ENCODE measurements at regions not wholly inside any gene's neighbourhood (a gene's known extent, or its start where the extent isn't known, plus 50 kb on each side); places are given as distances from the start of the nearest gene placed in this dataset.

DNA sequence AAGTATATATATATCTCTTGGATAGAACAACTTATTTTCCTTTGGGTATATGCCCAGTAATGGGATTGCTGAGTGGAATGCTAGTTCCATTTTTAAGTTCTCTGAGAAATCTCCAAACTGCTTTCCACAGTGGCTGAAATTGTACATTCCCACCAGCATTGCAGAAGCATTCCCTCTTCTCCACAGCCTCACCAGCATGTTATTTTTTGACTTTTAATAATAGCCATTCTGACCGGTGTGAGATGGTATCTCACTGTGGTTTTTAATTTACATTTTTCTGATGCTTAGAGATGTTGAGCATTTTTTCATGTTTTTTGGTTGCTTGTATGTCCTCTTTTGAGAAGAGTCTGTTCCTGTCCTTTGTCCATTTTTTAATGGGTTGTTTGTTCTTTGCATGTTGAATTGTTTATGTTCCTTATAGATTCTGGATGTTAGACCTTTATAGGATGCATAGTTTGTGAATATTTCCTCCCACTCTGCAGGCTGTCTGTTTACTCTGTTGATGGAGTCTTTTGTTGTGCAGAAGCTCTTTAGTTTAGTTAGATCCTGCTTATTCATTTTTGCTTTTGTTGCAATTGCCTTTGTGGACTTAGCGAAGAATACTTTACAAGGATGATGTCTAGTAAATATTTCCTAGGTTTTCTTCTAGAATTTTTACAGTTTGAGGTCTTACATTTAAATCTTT lies 82.7 kb upstream of the NR2F2 start:
- no peak for FAIRE-seq
- in situ Hi-C loops (cut with HindIII; ENCODE audit: extremely low pct_ligation_motif_present, low pct_unique_long_range_greater_than_20kb) = no loop called here
- BruUV-seq (replicated peaks) = no TSS peak

DNA sequence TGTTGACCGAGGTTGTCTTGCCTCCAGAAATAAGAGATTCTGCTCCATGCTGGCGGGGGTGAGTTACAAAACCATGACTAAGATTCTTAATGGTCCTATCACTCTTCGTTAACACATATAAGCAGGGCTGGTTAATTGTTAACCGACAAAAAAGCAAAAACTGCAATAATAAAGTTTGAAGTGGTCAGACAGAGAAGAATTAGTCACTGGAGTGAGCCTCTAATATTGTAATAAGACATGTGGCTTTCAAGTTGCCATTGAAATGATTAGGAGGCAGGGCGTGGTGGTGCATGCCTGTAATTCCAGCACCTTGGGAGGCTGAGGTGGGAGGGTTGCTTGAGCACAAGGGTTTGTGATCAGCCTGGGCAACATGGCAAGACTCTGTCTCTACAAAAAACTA lies 78.4 kb upstream of the NR2F2 start:
- TF ChIP-seq ZNF101 (CRISPR knock-in tag; IDR thresholded peaks at IDR 0.05; ENCODE audit: borderline replicate concordance, low read depth) (no peak), TBX2 (CRISPR knock-in tag; IDR thresholded peaks at IDR 0.05; ENCODE audit: borderline replicate concordance) (no peak), SMAD1 (CRISPR knock-in tag; IDR thresholded peaks at IDR 0.05; ENCODE audit: borderline replicate concordance, low read depth) (no peak), ZNF607 (CRISPR knock-in tag; IDR thresholded peaks at IDR 0.05; ENCODE audit: borderline replicate concordance) (no peak), SMAD9 (CRISPR knock-in tag; IDR thresholded peaks at IDR 0.05) (no peak), FOSL2 (CRISPR knock-in tag; IDR thresholded peaks at IDR 0.05) (no peak), ZC3H13 (CRISPR knock-in tag; IDR thresholded peaks at IDR 0.05) (no peak)
- TF ChIP-seq, protein P1, sequence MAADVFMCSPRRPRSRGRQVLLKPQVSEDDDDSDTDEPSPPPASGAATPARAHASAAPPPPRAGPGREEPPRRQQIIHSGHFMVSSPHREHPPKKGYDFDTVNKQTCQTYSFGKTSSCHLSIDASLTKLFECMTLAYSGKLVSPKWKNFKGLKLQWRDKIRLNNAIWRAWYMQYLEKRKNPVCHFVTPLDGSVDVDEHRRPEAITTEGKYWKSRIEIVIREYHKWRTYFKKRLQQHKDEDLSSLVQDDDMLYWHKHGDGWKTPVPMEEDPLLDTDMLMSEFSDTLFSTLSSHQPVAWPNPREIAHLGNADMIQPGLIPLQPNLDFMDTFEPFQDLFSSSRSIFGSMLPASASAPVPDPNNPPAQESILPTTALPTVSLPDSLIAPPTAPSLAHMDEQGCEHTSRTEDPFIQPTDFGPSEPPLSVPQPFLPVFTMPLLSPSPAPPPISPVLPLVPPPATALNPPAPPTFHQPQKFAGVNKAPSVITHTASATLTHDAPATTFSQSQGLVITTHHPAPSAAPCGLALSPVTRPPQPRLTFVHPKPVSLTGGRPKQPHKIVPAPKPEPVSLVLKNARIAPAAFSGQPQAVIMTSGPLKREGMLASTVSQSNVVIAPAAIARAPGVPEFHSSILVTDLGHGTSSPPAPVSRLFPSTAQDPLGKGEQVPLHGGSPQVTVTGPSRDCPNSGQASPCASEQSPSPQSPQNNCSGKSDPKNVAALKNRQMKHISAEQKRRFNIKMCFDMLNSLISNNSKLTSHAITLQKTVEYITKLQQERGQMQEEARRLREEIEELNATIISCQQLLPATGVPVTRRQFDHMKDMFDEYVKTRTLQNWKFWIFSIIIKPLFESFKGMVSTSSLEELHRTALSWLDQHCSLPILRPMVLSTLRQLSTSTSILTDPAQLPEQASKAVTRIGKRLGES (CRISPR knock-in tag; IDR thresholded peaks at IDR 0.05; ENCODE audit: borderline replicate concordance) = no peak
- H3K4me2 ChIP-seq (ENCODE audit: low read depth, low read length) = no peak overlapping the region
- POLR2A ChIA-PET = no interaction called here
- H3K79me2 ChIP-seq (ENCODE audit: insufficient read depth, low read length) = no peaks in the 10 kb centered on the region
- WGBS (ENCODE audit: low lambda C conversion rate) = 96% methylated on average over 5 of the region's 5 CpGs
- peaks cover 18% of the 10 kb centered on the region for H3K4me1 ChIP-seq (ENCODE audit: insufficient read depth, low read length)
- no peaks in the 10 kb centered on the region; a peak in 1 of 5 replicates for H3K36me3 ChIP-seq (replicated peaks in 1 of 2; ENCODE audit: control insufficient read depth in 1 of 2, insufficient read depth in 2 of 2, low read length in 2 of 2)
- no peak for FAIRE-seq
- H2AFZ ChIP-seq (ENCODE audit: low read length) = no peak overlapping the region
- CTCF ChIA-PET (ENCODE audit: low intra/inter-chr PET ratio, low total read pairs) = no interaction called here
- H4K20me1 ChIP-seq (ENCODE audit: insufficient read depth, low read length) = no peaks in the 10 kb centered on the region
- no peak overlapping the region for H3K27ac ChIP-seq (ENCODE audit: extremely low read length, insufficient read depth, low read length)
- ATAC-seq = no peak
- intact Hi-C loops (cut with micrococcal nuclease; ENCODE audit: unreplicated experiment) (no loop called here), in situ Hi-C loops (cut with HindIII; ENCODE audit: extremely low pct_ligation_motif_present, low pct_unique_long_range_greater_than_20kb) (no loop called here)
- no peak overlapping the region for H3K4me3 ChIP-seq (replicated peaks in 1 of 3; ENCODE audit: insufficient read depth in 1 of 3, low read depth in 2 of 3, low read length in 3 of 3)
- no TSS peak for BruUV-seq (replicated peaks)
- DNase-seq (ENCODE audit: low spot score) = no peak
- no peaks in the 10 kb centered on the region for H3K9me3 ChIP-seq (ENCODE audit: low read length)
- no peak overlapping the region for H3K9ac ChIP-seq (ENCODE audit: insufficient read depth, low read depth, low read length)
- H3K27me3 ChIP-seq (ENCODE audit: control insufficient read depth in 1 of 2, insufficient read depth in 2 of 2, low read length in 2 of 2) = no peaks in the 10 kb centered on the region

More for the DNA sequence above, 82.7 kb upstream of the NR2F2 start:
- Histone ChIP-seq H3K4me1 (ENCODE audit: insufficient read depth, low read length) (no peaks in the 10 kb centered on the region), H3K79me2 (ENCODE audit: insufficient read depth, low read length) (no peaks in the 10 kb centered on the region), H3K9ac (ENCODE audit: insufficient read depth, low read depth, low read length) (no peak overlapping the region), H4K20me1 (ENCODE audit: insufficient read depth, low read length) (no peaks in the 10 kb centered on the region), H3K4me2 (ENCODE audit: low read depth, low read length) (no peak overlapping the region), H3K9me3 (ENCODE audit: low read length) (no peaks in the 10 kb centered on the region), H3K27me3 (ENCODE audit: control insufficient read depth in 1 of 2, insufficient read depth in 2 of 2, low read length in 2 of 2) (no peaks in the 10 kb centered on the region), H3K36me3 (replicated peaks in 1 of 2; ENCODE audit: control insufficient read depth in 1 of 2, insufficient read depth in 2 of 2, low read length in 2 of 2) (no peaks in the 10 kb centered on the region; a peak in 1 of 5 replicates), H3K4me3 (replicated peaks in 1 of 3; ENCODE audit: insufficient read depth in 1 of 3, low read depth in 2 of 3, low read length in 3 of 3) (no peak overlapping the region), H3K27ac (ENCODE audit: extremely low read length, insufficient read depth, low read length) (no peak overlapping the region), H2AFZ (ENCODE audit: low read length) (no peak overlapping the region)
- DNase-seq (ENCODE audit: low spot score) = no peak
- WGBS (ENCODE audit: low lambda C conversion rate) = 100% methylated on average over 2 of the region's 2 CpGs
- intact Hi-C loops (cut with micrococcal nuclease; ENCODE audit: unreplicated experiment) = no loop called here
- ChIA-PET POLR2A (no interaction called here), CTCF (ENCODE audit: low intra/inter-chr PET ratio, low total read pairs) (no interaction called here)
- ATAC-seq = no peak
- TF ChIP-seq, protein P2, sequence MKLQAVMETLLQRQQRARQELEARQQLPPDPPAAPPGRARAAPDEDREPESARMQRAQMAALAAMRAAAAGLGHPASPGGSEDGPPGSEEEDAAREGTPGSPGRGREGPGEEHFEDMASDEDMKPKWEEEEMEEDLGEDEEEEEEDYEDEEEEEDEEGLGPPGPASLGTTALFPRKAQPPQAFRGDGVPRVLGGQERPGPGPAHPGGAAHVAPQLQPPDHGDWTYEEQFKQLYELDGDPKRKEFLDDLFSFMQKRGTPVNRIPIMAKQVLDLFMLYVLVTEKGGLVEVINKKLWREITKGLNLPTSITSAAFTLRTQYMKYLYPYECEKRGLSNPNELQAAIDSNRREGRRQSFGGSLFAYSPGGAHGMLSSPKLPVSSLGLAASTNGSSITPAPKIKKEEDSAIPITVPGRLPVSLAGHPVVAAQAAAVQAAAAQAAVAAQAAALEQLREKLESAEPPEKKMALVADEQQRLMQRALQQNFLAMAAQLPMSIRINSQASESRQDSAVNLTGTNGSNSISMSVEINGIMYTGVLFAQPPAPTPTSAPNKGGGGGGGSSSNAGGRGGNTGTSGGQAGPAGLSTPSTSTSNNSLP (IDR thresholded peaks at IDR 0.05; ENCODE audit: low read depth, low read length) = no peak
